HepG2 (cell line): ENCODE measurements at regions not wholly inside any gene's neighbourhood (a gene's known extent, or its start where the extent isn't known, plus 50 kb on each side); places are given as distances from the start of the nearest gene placed in this dataset.

ENCODE experiments used
- ATAC-seq: fragments of 200-7000 bp; cut with Tn5 transposase; 3 replicates; pipeline ENCODE4 v1.9.1; 2020; ENCODE audit warnings: mild to moderate bottlenecking, moderate library complexity
- BruUV-seq: library from RNA; stranded (reverse); fragments of 400-500 nt; replicated peaks from 2 replicates; lab custom pipeline; 2021; lab: Mats Ljungman, UMichigan
- CTCF ChIA-PET: fragments of 300-600 bp; formaldehyde crosslinking; extraction: SDS; loops from one replicate; lab custom pipeline; 2021; ENCODE audit warnings: low total read pairs, inconsistent platforms, low intra/inter-chr PET ratio; lab: Yijun Ruan, JAX
- POLR2A ChIA-PET: fragments of 350-600 bp; sonication (Branson Sonifier 250); formaldehyde crosslinking; loops from one replicate; lab custom pipeline; 2020; ENCODE audit warnings: antibody characterized with exemption, inconsistent platforms; lab: Yijun Ruan, JAX
- DNase-seq: peaks from one replicate; pipeline ENCODE4 v3.0.0-alpha.2; 2015; ENCODE audit warnings: low spot score
- FAIRE-seq: peaks from 3 replicates; lab custom pipeline; 2011; peaks lifted over from hg19 to GRCh38; lab: Jason Lieb, UNC
- H2AFZ ChIP-seq: one replicate; pipeline ENCODE4 v1.6.1; 2011; ENCODE audit warnings: low read length, inconsistent platforms
- H3K27ac ChIP-seq: fragments of 300-600 bp; 3 replicates; pipeline ENCODE4 v1.8.0; 2011; ENCODE audit warnings: mixed run types, mild to moderate bottlenecking, mixed read lengths, low read length, inconsistent platforms; ENCODE audit not compliant: insufficient read depth; ENCODE audit errors: extremely low read length
- H3K27me3 ChIP-seq, 2 experiments: fragments of 200-600 bp in 1 of 2; 2 replicates in 1 of 2; 3 replicates in 1 of 2; pipeline versions ENCODE4 v1.6.0 to v1.8.0; 2011; ENCODE audit warnings: low read length in 2 of 2, mild to moderate bottlenecking in 2 of 2, moderate library complexity in 2 of 2, inconsistent platforms in 1 of 2; ENCODE audit not compliant: insufficient read depth in 2 of 2, control insufficient read depth in 1 of 2
- H3K36me3 ChIP-seq, 2 experiments: fragments of 200-600 bp in 1 of 2; replicated peaks in 1 of 2; 2 replicates in 1 of 2; 3 replicates in 1 of 2; pipeline versions ENCODE4 v1.5.1 to v1.8.0; 2011; ENCODE audit warnings: low read length in 2 of 2, inconsistent platforms in 1 of 2; ENCODE audit not compliant: insufficient read depth in 2 of 2, control insufficient read depth in 1 of 2
- H3K4me1 ChIP-seq: 2 replicates; pipeline ENCODE4 v1.5.1; 2012; ENCODE audit warnings: low read length, inconsistent platforms; ENCODE audit not compliant: insufficient read depth
- H3K4me2 ChIP-seq: 2 replicates; pipeline ENCODE4 v1.6.0; 2011; ENCODE audit warnings: low read depth, low read length, inconsistent platforms
- H3K4me3 ChIP-seq, 3 experiments: fragments of 200-600 bp in 1 of 3; sonication (generic), shearing (Covaris generic) in 1 of 3; replicated peaks in 1 of 3; 2 replicates each; pipeline ENCODE4 v1.5.1; 2011 to 2016; ENCODE audit warnings: low read length in 3 of 3, inconsistent platforms in 2 of 3, low read depth in 2 of 3, mild to moderate bottlenecking in 2 of 3, control low read depth in 1 of 3, mixed read lengths in 1 of 3; ENCODE audit not compliant: insufficient read depth in 1 of 3
- H3K79me2 ChIP-seq: one replicate; pipeline ENCODE4 v1.6.1; 2011; ENCODE audit warnings: low read length, inconsistent platforms; ENCODE audit not compliant: insufficient read depth
- H3K9ac ChIP-seq: 2 replicates; pipeline ENCODE4 v1.6.0; 2011; ENCODE audit warnings: mild to moderate bottlenecking, low read depth, low read length, inconsistent platforms; ENCODE audit not compliant: insufficient read depth
- H3K9me3 ChIP-seq: 2 replicates; pipeline ENCODE4 v1.5.1; 2012; ENCODE audit warnings: mild to moderate bottlenecking, low read length
- H4K20me1 ChIP-seq: 2 replicates; pipeline ENCODE4 v1.6.0; 2011; ENCODE audit warnings: inconsistent platforms, mild to moderate bottlenecking, low read length, moderate library complexity; ENCODE audit not compliant: insufficient read depth
- HDAC2 ChIP-seq: sonication (generic); formaldehyde crosslinking; IDR thresholded peaks from 2 replicates; pipeline ENCODE4 v1.4.0; 2020; ENCODE audit warnings: missing genetic modification reagents
- KLF9 ChIP-seq: IDR thresholded peaks from 2 replicates; pipeline ENCODE4 v1.6.1; 2016; ENCODE audit warnings: low read depth
- LCORL ChIP-seq, 2 experiments: fragments of 450-650 bp in 1 of 2; sonication (generic) in 1 of 2; formaldehyde crosslinking in 1 of 2; IDR thresholded peaks; 2 replicates each; pipeline versions ENCODE4 v1.5.0 to v1.6.1; 2017 to 2020; ENCODE audit warnings: antibody characterized with exemption in 1 of 2, missing genetic modification reagents in 1 of 2
- MYC ChIP-seq: sonication (generic); formaldehyde crosslinking; IDR thresholded peaks from 2 replicates; pipeline ENCODE4 v1.9.0; 2021; ENCODE audit warnings: missing genetic modification reagents, borderline replicate concordance
- NFIB ChIP-seq: sonication (generic); formaldehyde crosslinking; IDR thresholded peaks from 2 replicates; pipeline ENCODE4 v1.9.0; 2021; ENCODE audit warnings: missing genetic modification reagents, mild to moderate bottlenecking, borderline replicate concordance
- NFIC ChIP-seq: IDR thresholded peaks from 2 replicates; pipeline ENCODE4 v1.6.1; 2012; ENCODE audit warnings: mild to moderate bottlenecking, low read length, inconsistent platforms
- NKX3-1 ChIP-seq: sonication (generic); formaldehyde crosslinking; IDR thresholded peaks from 2 replicates; pipeline ENCODE4 v1.5.0; 2020; ENCODE audit warnings: missing genetic modification reagents
- PRPF4 ChIP-seq: fragments of 200-400 bp; formaldehyde crosslinking; IDR thresholded peaks from 2 replicates; pipeline ENCODE4 v1.6.1; 2016; ENCODE audit warnings: low read length, low read depth; ENCODE audit not compliant: poor library complexity, severe bottlenecking
- REXO4 ChIP-seq: sonication (generic); formaldehyde crosslinking; IDR thresholded peaks from 2 replicates; pipeline ENCODE4 v1.8.0; 2022; ENCODE audit warnings: missing genetic modification reagents, mild to moderate bottlenecking, borderline replicate concordance
- SNAPC2 ChIP-seq: sonication (generic); formaldehyde crosslinking; IDR thresholded peaks from 2 replicates; pipeline ENCODE4 v1.8.1; 2022; ENCODE audit warnings: mild to moderate bottlenecking, missing genetic modification reagents
- SSRP1 ChIP-seq: IDR thresholded peaks from 2 replicates; pipeline ENCODE4 v1.6.1; 2016; ENCODE audit warnings: control low read depth
- TARDBP ChIP-seq: sonication (generic); formaldehyde crosslinking; IDR thresholded peaks from 2 replicates; pipeline ENCODE4 v1.8.0; 2022; ENCODE audit warnings: mild to moderate bottlenecking, missing genetic modification reagents
- ZFP36L1 ChIP-seq: sonication (generic); formaldehyde crosslinking; IDR thresholded peaks from 2 replicates; pipeline ENCODE4 v1.8.0; 2022; ENCODE audit warnings: mild to moderate bottlenecking, missing genetic modification reagents, moderate library complexity
- ZNF124 ChIP-seq: sonication (generic); formaldehyde crosslinking; IDR thresholded peaks from 2 replicates; pipeline ENCODE4 v1.4.0; 2020; ENCODE audit warnings: missing genetic modification reagents
- ZNF230 ChIP-seq: sonication (generic); formaldehyde crosslinking; IDR thresholded peaks from 2 replicates; pipeline ENCODE4 v1.4.0; 2020; ENCODE audit warnings: mild to moderate bottlenecking, missing genetic modification reagents
- ZNF34 ChIP-seq: sonication (generic); formaldehyde crosslinking; IDR thresholded peaks from 2 replicates; pipeline ENCODE4 v1.4.0; 2020; ENCODE audit warnings: mild to moderate bottlenecking, missing genetic modification reagents, borderline replicate concordance
- ZSCAN22 ChIP-seq: sonication (generic); formaldehyde crosslinking; IDR thresholded peaks from 2 replicates; pipeline ENCODE4 v1.4.0; 2020; ENCODE audit warnings: mild to moderate bottlenecking, missing genetic modification reagents
- in situ Hi-C: cut with HindIII; loops from 2 replicates; pipeline ENCODE4 v1.10.0; 2017; ENCODE audit warnings: low pct_unique_long_range_greater_than_20kb; ENCODE audit not compliant: extremely low pct_ligation_motif_present
- intact Hi-C: fragments of 100-400 bp; cut with micrococcal nuclease; formaldehyde crosslinking; loops from one replicate; pipeline ENCODE4 v1.10.0; 2022; ENCODE audit not compliant: unreplicated experiment
- TF ChIP-seq, protein P1 (sequence below): sonication (generic); formaldehyde crosslinking; IDR thresholded peaks from 2 replicates; pipeline ENCODE4 v1.9.0; 2021; ENCODE audit warnings: missing genetic modification reagents, mild to moderate bottlenecking, borderline replicate concordance
- TF ChIP-seq, protein P2 (sequence below): sonication (generic); formaldehyde crosslinking; IDR thresholded peaks from 2 replicates; pipeline ENCODE4 v1.5.0; 2020; ENCODE audit warnings: missing genetic modification reagents
- TF ChIP-seq, protein P3 (sequence below): sonication (generic); formaldehyde crosslinking; IDR thresholded peaks from 2 replicates; pipeline ENCODE4 v1.4.0; 2020; ENCODE audit warnings: mild to moderate bottlenecking, missing genetic modification reagents

DNA sequence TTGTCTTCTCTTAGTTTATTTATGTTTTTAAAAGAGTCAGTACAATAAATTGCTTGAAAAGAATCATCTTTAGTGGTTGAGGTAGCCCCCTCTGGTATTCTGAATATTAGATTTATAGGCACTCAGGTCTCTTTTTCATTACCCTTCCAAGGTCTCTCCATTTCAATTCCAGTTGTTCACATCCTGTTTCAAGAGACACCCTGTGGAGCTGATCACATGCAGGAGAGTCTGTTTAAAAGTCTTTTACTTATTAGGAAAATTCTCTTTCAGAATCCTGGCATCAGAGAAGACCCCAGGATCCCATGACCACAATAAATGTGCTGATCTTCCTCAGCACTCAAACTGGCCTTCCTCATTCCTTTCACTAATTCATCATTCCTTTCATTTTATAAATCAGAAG lies 195.7 kb downstream of the ZIC4 start:
- no peak for FAIRE-seq
- no TSS peak for BruUV-seq
- CTCF ChIA-PET = no interaction called here

More for the DNA sequence above, 195.7 kb downstream of the ZIC4 start:
- POLR2A ChIA-PET = no interaction called here
- TF ChIP-seq ZNF230 (CRISPR knock-in tag) (no peak), MYC (no peak), SSRP1 (CRISPR knock-in tag) (no peak), HDAC2 (CRISPR knock-in tag) (no peak), ZNF124 (CRISPR knock-in tag) (no peak), SNAPC2 (CRISPR knock-in tag) (no peak), ZFP36L1 (CRISPR knock-in tag) (no peak), KLF9 (no peak), REXO4 (CRISPR knock-in tag) (no peak), NFIC (no peak), PRPF4 (no peak), ZNF34 (no peak), NKX3-1 (CRISPR knock-in tag) (no peak), NFIB (no peak), LCORL (IDR thresholded peaks at IDR 0.05) (no peak), LCORL (CRISPR knock-in tag; IDR thresholded peaks at IDR 0.05) (no peak), ZSCAN22 (CRISPR knock-in tag) (no peak), TARDBP (CRISPR knock-in tag) (no peak)
- TF ChIP-seq, protein P1, sequence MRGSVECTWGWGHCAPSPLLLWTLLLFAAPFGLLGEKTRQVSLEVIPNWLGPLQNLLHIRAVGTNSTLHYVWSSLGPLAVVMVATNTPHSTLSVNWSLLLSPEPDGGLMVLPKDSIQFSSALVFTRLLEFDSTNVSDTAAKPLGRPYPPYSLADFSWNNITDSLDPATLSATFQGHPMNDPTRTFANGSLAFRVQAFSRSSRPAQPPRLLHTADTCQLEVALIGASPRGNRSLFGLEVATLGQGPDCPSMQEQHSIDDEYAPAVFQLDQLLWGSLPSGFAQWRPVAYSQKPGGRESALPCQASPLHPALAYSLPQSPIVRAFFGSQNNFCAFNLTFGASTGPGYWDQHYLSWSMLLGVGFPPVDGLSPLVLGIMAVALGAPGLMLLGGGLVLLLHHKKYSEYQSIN (CRISPR knock-in tag) = no peak
- TF ChIP-seq, protein P2, sequence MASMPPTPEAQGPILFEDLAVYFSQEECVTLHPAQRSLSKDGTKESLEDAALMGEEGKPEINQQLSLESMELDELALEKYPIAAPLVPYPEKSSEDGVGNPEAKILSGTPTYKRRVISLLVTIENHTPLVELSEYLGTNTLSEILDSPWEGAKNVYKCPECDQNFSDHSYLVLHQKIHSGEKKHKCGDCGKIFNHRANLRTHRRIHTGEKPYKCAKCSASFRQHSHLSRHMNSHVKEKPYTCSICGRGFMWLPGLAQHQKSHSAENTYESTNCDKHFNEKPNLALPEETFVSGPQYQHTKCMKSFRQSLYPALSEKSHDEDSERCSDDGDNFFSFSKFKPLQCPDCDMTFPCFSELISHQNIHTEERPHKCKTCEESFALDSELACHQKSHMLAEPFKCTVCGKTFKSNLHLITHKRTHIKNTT (CRISPR knock-in tag) = no peak
- TF ChIP-seq, protein P3, sequence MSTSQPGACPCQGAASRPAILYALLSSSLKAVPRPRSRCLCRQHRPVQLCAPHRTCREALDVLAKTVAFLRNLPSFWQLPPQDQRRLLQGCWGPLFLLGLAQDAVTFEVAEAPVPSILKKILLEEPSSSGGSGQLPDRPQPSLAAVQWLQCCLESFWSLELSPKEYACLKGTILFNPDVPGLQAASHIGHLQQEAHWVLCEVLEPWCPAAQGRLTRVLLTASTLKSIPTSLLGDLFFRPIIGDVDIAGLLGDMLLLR = no peak
- TF ChIP-seq, all 625 proteins: peak for 0
- intact Hi-C loops (no loop called here), in situ Hi-C loops (no loop called here)
- Histone ChIP-seq H3K4me1 (no peaks in the 10 kb centered on the region), H3K4me2 (no peak overlapping the region), H2AFZ (no peak overlapping the region), H4K20me1 (no peaks in the 10 kb centered on the region), H3K79me2 (no peaks in the 10 kb centered on the region), H3K36me3 (no peaks in the 10 kb centered on the region), H3K27me3 (no peaks in the 10 kb centered on the region), H3K27ac (no peak overlapping the region), H3K9me3 (no peaks in the 10 kb centered on the region), H3K4me3 (no peak overlapping the region), H3K9ac (no peak overlapping the region)
- DNase-seq = no peak
- no peak for ATAC-seq
